Limb (tissue), 2 donors: ENCODE measurements at regions not wholly inside any gene's neighbourhood (a gene's known extent, or its start where the extent isn't known, plus 50 kb on each side); places are given as distances from the start of the nearest gene placed in this dataset.

Source experiments
- DNase-seq, 2 donors: peaks; one replicate each; pipeline ENCODE4 v3.0.0-alpha.2; 2016; ENCODE audit errors: extremely low spot score in 2 of 2

DNA sequence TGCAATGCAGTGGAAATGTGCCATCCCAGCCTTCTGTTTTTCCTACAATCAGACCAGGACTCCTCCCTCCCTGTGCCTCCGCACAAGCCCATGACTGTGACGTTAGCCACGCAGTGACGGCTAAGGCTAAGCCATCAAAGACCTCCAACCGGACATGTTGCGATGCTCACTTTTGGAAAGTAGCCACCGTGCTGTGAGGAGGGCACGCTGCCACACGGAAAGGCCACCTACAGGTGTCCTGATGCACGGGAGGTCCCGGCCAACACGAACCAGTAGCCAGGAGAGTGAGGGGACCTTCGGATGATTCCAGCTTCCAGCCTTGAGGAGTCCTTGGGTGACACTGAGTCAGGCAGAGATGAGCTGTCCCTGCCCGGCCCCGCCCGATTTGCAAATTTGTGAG is 53.9 kb downstream of the FOXL1 start:
- no peak for DNase-seq

DNA sequence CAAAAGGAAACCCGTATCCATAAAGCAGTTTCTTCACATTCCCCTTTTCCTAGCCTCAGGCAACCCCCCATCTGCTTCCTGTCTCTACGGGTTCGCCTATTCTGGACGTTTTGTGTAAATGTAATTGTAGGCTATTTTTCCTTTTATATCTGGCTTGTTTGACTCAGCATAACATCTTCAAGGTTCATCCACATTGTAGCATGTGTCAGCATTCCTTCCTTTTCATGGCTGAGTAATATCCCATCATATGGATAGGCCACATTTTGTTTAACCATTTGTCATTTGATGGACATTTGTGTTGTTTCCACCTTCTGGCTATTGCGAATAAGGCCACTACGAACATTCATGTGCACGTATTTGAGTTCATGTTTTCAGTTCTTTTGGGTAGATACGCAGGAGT is 54.6 kb downstream of the FOXL1 start:
- DNase-seq = no peak

DNA sequence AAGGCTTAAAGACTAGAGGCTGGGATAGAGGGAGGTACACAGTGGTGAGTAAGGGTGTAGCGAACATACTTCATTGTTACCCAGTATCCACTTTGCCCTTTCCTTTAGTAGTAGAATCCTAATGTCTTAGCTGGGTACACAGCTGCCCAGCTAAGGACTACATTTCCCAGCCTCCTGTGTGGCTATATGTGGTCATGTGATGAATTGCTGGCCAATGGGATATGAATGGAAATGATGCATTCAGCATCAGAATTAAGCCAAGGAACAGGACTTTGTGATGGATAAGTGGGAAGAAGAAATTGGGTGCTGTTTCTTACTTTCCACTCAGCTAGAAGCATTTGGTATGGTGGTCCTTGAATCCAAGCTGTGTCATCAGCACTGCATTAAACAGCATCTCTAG is 55.9 kb downstream of the FOXL1 start:
- no peak for DNase-seq

DNA sequence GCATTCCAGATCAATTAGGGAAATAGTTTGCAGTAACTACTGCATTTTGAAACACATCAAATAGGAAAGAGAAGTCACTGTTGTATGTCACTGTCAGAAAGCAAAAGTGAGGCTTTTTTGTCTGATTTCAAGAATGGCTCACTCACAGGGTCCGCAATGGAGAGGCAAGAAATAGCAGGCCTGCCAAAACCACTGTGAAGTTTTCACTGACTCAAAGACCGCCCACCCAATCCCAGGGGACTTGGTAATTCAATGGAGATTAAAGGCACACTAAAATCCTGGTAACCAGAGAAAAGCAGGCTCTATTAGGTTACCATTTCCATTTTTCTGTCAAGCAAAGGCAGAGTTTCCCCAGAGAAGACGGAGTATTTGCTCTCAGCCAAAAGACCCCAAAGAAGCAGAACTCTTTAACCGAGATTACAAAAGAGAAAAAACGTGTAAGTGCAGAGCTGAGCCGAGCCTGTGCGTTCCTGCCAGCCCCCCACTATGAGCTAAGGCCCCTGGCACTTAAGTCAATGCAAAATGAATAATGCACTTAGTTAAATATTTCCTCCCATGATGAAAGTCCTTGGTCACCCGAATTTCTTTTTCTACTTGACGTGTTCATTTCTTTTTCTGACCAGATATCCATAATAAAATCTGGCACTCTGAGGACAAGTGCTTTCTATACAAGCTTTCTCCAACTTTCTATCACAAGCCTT is 57.0 kb downstream of the FOXL1 start:
- no peak for DNase-seq

DNA sequence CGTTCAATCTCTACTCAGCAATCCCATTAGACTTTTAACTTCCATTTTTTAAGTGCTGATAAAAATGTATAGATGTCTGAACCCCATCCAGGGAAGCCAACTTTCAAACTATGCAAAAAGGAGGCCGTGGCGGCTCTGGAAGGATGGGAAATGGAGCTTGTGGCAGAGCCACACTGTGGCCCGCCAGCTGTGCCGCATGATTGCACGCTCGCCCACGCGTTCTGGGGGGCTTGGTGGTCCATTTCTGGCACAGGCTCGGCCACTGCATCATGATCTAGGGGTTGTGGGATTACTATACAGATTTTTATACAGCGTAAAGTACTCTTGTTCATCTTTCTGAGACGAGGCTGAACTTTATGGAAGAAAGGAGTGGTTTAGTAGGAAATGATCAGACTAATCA is 57.6 kb downstream of the FOXL1 start:
- no peak for DNase-seq

DNA sequence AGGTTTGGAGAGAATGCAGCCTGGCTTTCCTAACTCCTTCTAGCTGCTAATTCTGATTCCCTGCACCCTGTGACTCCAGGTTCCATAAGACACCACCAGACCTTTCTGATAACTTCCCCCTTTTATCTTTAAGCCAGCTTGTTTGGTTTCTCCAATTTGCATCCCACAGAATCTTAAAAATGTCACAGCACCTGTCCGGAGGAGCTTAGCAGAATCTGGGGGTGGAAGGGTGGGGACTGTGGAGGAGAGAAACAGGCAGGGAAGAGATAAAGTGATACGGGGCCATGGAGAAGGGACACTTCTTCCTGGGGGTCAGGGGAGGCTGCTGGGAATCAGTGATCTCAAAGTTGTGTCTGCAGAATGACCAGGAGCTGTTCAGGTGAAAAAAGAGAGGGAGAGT is 59.4 kb downstream of the FOXL1 start:
- DNase-seq = no peak

DNA sequence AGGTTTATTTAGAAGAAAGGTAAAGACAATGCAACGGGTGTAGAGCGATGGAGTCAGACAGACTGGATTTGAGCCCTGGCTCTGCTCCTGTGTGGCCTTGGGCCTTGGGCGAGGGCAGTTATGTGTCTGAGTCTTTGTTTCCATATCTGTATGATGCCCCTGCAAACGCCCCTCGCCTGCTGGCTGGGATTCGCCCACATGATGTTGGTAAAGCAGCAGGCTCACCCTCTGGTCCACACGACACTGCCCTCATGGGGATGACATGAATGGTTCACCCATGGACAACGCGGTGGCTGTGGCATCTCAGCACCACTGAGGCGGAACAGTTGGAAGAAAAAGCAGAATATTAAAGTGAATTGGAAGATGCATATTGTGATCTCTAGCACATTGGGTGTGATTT is 60.3 kb downstream of the FOXL1 start:
- no peak for DNase-seq

DNA sequence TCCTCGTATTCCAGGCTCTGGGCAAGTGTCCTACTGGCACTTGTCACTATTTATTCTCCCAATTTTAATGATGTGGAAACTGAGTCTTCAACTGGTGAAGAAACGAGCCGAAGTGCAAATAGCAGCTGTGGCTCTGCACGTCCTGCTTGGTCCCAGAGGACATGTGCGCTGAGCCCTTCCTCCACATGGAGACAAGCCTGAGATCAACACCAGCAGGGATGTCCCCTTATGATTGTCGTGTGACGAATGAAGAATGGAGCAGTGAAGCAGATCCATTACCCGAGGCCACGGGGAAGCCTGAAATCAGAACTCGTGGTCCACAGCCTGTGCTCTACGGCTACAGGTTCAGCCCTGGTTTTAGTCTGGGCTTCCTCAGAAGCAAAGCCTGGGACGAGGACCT is 61.0 kb downstream of the FOXL1 start:
- DNase-seq = no peak

DNA sequence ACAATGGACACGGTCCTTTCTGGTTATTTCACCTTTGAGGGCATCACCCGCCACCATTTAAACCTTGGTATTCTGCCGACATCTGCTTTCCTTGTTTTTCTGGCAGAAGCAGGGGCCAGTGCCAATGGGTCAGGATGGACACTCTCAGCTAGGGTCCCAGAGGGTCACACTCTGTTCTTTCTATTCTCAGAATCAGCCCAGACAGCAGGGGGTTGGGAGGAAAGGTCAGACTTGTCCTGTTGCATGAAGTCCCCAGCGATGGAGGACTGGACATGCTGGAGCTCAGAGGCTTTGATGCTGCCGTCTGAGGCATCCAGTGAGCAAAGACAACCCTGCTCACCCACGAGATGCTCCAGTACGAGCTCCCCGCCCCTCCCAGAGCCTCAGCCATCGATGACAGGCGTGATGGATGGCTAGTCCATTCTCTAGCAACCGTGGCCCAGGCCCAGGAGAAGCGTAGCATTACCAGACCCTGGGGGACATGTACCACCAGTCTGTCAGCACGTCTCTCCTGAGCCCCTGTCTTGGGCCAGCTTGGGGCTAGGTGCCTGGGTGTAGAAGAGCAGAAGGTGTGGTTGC is 62.0 kb downstream of the FOXL1 start:
- DNase-seq = no peak

DNA sequence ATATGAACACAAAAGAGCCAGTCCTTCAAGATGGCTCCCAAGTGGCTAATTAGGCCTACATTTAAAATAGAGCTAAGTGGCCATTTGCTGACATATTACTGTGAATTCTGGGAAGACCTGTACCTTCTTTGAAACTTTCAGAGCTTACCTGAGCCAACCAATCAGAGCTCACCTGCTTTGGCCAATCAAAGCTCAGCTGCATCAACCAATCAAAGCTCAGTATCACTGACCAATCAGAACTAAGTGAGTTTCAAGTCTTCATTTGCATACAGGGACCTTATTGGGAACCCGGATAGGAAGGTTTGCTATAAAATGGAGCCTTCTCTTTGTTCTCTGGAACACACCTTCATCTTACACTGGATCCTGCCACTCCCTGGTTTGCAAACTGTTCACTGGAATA is 63.7 kb downstream of the FOXL1 start:
- DNase-seq = no peak

DNA sequence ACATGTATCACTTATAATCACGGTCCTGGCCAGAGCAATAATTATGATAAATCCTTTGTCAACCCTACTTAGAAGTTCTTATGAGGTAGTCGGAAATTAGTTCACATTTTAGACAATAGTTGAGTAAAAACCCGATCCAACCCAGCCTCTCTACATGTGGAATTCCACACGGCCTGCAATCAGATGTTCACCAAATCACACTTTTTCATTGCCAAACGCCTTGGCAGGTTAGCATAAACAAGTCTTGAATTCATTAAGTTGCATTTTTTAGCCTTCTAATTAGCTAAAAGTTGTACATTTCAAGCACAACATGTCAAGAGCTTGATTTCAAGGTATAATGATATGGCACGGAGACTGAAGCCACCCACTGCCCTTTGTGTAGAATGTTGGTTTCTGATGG is 65.3 kb downstream of the FOXL1 start:
- no peak for DNase-seq

DNA sequence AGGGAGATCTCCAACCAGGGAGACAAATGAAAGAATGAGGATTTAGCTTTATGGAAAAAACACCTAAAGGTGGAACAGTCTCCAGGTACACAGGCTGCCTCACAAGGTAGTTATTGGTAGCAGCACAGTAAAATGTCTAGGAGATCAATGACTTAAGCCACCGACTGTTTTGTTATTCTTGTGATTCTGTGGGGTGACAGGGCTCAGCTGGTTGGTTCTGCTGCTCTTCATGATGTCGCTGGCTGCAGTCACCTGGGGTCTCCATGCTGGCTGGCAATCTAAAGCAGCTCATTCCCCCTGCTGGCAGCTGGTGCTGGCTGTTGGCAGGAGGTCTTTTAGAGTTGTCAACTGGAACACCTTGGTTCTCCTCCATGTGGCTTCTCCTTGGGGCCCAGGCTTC is 69.2 kb downstream of the FOXL1 start:
- DNase-seq = no peak

DNA sequence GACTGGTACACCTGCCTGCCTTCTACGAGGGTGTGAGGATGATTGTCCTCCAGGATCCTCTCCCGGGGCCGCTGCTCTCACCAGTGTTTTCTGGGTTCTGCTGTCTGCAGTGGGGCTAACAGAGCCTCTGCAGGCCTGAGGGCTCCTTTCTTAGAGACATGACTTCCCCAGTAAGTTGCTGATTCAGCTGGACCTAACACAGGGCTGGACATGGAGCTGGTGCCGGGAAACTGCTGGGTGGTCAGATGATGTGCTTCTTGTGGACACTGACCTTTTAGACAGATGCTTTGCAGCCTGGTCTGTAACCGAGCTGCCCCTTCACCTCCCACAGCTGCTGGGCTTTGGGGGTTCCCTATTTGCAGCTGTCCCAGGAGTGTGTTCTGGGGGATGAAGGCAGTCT is 71.5 kb downstream of the FOXL1 start:
- DNase-seq = no peak

DNA sequence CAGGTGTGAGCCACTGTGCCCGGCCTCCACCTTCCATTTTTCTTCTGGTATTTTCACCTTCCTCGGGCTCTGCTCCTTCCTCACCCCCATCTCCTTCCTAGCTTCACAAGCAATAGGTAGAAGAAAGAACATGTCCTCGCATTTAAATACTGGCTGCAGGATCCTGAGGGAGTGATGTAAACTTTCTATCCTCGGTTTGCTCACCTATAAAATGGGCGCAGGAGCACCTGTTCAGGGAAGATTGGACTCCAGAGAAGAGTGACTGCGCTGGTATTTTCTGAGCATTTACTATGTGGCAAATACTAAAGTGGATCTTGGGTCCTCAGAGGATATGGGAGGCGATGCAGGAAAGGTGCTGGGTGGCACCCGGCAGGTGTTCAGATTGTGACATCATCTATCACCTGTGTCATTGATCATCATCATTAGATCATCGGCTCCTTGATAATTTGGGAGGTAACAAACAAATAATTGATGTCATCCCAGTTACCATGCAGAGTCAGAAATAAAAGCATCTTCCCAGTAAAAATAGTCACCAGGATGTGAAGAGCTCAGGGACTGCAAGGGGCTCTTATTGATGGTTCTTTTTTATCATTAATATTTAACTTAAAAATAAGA is 72.8 kb downstream of the FOXL1 start:
- no peak for DNase-seq

DNA sequence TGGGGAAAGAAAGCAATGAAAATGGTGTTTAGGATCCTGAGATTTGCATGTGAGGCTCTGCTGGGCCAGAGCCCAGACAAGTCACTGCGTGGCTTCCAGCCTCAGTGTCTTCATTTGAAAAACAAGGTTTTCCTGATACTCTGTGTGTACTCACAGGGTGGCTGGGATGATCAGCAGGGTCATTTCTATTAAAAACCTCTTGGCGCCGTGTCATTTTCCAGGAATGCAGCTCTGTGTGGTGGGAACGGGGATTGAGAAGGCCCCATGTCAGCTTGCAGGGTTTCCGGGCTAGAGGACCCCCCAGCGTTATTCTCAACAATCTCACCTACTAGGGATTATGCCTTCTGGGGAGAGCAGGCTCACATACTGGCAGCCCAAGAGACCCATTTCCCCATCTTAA is 73.5 kb downstream of the FOXL1 start:
- no peak for DNase-seq

DNA sequence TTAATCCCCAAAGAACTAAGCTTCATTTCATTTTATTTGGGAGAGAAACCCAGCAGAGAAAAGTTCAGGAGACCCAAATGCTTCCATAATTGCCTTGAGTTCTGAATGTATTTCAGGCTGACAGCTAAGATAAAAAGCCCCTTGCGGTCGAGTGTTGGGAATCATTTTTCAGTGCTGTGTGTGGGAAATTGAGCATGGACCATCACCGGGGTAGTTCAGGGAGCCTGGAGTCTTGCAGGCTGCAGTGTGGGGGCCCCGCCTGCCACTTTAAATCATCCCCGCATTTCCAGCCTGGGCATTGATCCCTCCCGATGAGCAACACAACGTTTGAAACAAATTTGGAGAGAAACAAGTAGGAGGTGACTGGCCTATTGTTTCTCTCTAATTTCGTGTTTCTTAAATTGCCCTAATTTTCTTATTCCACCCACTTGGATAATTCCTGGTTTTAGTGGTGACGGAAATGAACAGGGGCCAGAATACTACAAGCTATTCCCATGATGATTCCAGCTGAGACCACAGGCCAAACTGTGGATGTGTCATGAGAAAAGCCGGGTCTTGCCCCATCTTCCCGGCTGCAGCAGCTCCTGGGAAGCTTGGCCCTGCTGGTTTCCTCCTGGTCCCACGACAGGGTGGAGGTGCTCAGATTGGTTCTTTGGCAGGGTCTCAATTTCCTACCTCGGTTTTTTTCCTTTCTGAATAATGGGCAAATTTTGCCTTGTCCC is 75.1 kb downstream of the FOXL1 start:
- no peak for DNase-seq

DNA sequence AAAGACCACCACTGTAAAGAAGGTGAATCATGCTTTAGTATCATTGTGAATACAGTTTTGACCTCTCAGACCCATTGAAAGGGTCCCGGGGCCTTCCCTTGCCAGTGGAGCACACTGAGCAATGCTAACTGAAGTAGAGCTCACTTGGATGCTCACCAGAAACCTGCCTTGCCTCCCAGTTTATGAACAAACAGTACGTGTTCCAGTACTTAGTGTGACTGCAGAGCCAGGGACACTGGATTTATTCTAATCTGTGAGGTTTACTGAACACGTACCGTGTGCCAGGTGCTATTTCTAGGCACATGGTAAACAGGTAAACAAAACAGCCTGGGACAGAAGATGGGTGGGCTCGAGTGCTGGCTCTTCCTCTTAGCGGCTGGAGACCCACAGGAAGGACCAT is 79.6 kb downstream of the FOXL1 start:
- no peak for DNase-seq

DNA sequence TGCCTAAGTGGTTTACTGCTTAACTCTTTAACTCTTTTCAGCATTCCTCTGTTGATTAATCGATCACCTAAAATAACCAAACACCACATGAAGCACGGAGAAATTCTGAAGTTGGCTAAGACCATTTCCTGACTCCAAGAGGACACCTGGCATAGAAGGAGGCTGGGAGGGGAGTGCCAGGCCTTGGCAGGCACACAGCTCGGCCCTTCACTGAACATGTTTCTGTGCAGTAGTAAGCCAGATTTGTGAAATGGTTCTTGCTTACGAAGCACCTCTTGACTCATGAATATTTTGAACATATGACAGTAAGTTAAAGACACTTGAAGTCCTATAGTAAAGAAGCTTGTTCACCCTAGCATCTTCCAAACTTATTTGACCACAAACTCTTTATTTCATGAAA is 82.3 kb downstream of the FOXL1 start:
- DNase-seq = no peak

DNA sequence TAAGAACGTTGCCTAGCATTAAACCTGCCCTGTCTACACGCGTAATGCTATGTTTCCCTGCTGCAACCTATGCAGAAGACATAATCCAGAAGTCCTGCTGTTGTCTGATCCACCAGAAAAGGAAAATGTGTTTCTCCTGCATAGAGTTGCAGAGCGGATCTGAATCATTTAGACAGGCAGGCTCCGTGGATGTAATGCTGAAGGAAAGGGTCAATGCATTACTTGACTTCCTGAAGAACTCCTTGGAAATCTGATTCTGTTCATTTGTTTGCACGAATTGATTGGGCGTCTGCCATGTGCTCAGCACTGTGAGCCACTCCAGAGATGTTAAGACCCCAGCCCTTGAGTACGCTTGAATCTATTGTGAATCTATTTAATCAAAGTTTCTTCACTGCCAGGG is 83.4 kb downstream of the FOXL1 start:
- no peak for DNase-seq

DNA sequence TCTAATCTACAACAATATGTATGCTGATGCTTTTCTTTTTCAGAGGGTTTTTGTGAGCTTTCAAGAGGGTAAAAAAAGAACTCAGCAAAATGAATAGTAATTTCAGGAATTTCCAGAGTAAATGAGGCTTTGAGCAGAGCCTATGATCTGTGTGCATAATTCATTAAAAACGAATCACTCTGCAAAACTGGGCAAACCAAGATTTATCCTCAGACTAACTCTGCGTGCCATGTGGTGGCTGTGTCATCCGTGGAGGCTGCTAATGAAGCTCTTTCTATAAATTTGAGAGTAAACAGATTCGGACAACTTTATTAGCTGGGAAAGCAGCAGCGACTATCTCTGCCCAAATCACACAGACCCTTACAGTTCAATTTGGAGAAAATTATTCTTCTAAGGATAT is 83.8 kb downstream of the FOXL1 start:
- no peak for DNase-seq

DNA sequence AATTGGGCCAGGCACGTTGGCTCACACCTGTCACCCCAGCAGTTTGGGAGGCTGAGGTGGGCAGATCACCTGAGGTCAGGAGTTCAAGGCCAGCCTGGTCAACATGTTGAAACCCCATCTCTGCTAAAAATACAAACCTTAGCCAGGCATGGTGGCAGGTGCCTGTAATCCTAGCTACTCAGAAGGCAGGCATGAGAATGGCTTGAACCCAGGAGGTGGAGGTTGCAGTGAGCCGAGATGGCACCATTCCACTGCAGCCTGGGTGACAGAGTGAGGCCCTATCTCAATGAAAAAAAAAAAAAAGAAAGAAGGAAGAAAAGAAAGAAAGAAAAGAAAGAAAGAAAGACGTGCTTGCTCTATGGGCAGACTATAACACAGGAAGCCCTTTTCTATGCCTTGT is 84.4 kb downstream of the FOXL1 start:
- DNase-seq = no peak

DNA sequence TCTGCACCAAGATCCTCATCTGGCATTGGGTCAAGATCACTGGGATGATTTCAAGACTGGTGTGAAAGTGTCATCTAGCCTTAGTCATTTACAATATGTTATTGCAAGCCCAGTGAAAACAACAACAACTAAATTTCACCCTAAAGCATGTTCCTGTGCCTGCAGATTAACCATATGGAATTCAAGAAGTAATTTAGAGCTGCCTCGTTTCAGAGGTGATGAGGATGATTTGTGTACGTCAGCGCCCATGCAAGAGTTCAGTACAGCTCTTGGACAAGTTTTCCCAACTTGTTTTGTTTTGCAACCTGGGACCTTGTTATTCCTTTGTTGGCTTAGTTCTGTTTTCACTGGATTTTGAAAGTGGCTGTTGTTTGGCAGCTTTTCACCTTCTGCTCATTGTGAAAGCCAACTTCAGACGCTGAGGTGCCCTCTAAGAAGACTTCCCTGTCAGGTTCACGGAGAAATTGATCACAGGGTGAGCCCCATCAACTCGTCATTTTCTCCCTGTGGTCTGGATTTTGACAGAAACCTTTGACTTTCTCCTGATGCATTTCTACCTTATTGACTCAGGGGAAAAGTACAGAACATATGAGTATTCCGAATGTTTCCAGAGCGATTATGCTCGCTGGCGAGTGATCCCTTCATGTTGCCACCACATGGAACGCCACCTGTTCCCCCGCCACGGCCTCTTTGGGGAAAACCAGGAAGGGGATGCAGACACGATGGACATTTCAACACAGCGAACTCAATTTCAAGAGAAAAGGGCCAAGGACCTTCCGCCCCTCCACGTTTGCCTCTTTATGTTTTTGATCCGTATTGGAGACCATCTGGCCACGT is 85.6 kb downstream of the FOXL1 start:
- no peak for DNase-seq
